Mesenchymal stem cell (in vitro differentiated cells and primary cell): ENCODE measurements at regions not wholly inside any gene's neighbourhood (a gene's known extent, or its start where the extent isn't known, plus 50 kb on each side); places are given as distances from the start of the nearest gene placed in this dataset.

Source experiments
- DNase-seq: peaks from one replicate; pipeline ENCODE4 v3.0.0-alpha.2; 2013
- H2AFZ ChIP-seq: one replicate; pipeline ENCODE4 v1.6.1; 2013; ENCODE audit warnings: low read depth, mild to moderate bottlenecking, control low read depth, inconsistent platforms, low read length, moderate library complexity
- H2AK5ac ChIP-seq: 2 replicates; pipeline ENCODE4 v1.6.1; 2013; ENCODE audit warnings: low read length, moderate library complexity, mild to moderate bottlenecking, inconsistent platforms; ENCODE audit not compliant: severe bottlenecking
- H2BK120ac ChIP-seq: one replicate; pipeline ENCODE4 v1.6.1; 2013; ENCODE audit warnings: low read depth, mild to moderate bottlenecking, inconsistent platforms, low read length, moderate library complexity
- H2BK12ac ChIP-seq, 2 experiments: one replicate each; pipeline ENCODE4 v1.6.1; 2013; ENCODE audit warnings: inconsistent platforms in 2 of 2, low read length in 2 of 2, mild to moderate bottlenecking in 2 of 2, moderate library complexity in 2 of 2, control low read depth in 1 of 2
- H2BK15ac ChIP-seq: one replicate; pipeline ENCODE4 v1.6.1; 2013; ENCODE audit warnings: mild to moderate bottlenecking, low read depth, inconsistent platforms; ENCODE audit not compliant: poor library complexity, severe bottlenecking
- H2BK5ac ChIP-seq: 2 replicates; pipeline ENCODE4 v1.6.1; 2013; ENCODE audit warnings: low read depth, mild to moderate bottlenecking, low read length, control low read depth, inconsistent platforms; ENCODE audit not compliant: poor library complexity, severe bottlenecking
- H3K14ac ChIP-seq, 2 experiments: one replicate each; pipeline ENCODE4 v1.6.1; 2013; ENCODE audit warnings: inconsistent platforms in 2 of 2, low read length in 2 of 2, control low read depth in 1 of 2, mild to moderate bottlenecking in 1 of 2, moderate library complexity in 1 of 2
- H3K18ac ChIP-seq, 2 experiments: one replicate each; pipeline ENCODE4 v1.6.1; 2013; ENCODE audit warnings: inconsistent platforms in 2 of 2, low read length in 2 of 2, control low read depth in 1 of 2, low read depth in 1 of 2, mild to moderate bottlenecking in 1 of 2
- H3K23ac ChIP-seq, 2 experiments: one replicate each; pipeline ENCODE4 v1.6.1; 2013; ENCODE audit warnings: inconsistent platforms in 2 of 2, low read length in 2 of 2, mild to moderate bottlenecking in 2 of 2, moderate library complexity in 2 of 2, control low read depth in 1 of 2
- H3K27ac ChIP-seq: 2 replicates; pipeline ENCODE4 v1.5.1; 2013; ENCODE audit warnings: mild to moderate bottlenecking, moderate library complexity, low read length, control low read depth, inconsistent platforms; ENCODE audit not compliant: poor library complexity, severe bottlenecking
- H3K27me3 ChIP-seq, 2 experiments: 2 replicates each; pipeline versions ENCODE4 v1.6.1 to v1.7.0; 2013; ENCODE audit warnings: low read length in 2 of 2, mild to moderate bottlenecking in 2 of 2, moderate library complexity in 2 of 2, control low read depth in 1 of 2, inconsistent platforms in 1 of 2; ENCODE audit not compliant: control insufficient read depth in 1 of 2, insufficient read depth in 1 of 2
- H3K36me3 ChIP-seq, 2 experiments: 2 replicates each; pipeline versions ENCODE4 v1.6.1 to v1.7.0; 2013; ENCODE audit warnings: low read length in 2 of 2, control low read depth in 1 of 2, inconsistent platforms in 1 of 2, low read depth in 1 of 2, mild to moderate bottlenecking in 1 of 2; ENCODE audit not compliant: insufficient read depth in 2 of 2, control insufficient read depth in 1 of 2
- H3K4ac ChIP-seq, 2 experiments: one replicate each; pipeline ENCODE4 v1.6.1; 2013; ENCODE audit warnings: inconsistent platforms in 2 of 2, low read length in 2 of 2, mild to moderate bottlenecking in 2 of 2, moderate library complexity in 2 of 2, control low read depth in 1 of 2, low read depth in 1 of 2
- H3K4me1 ChIP-seq: 2 replicates; pipeline ENCODE4 v1.6.1; 2013; ENCODE audit warnings: low read depth, low read length, control low read depth; ENCODE audit not compliant: control insufficient read depth, insufficient read depth
- H3K4me2 ChIP-seq: 2 replicates; pipeline ENCODE4 v1.6.1; 2013; ENCODE audit warnings: low read length, mild to moderate bottlenecking, inconsistent platforms; ENCODE audit not compliant: poor library complexity, severe bottlenecking
- H3K4me3 ChIP-seq, 2 experiments: 2 replicates each; pipeline versions ENCODE4 v1.5.1 to v1.7.0; 2013; ENCODE audit warnings: low read length in 2 of 2, mild to moderate bottlenecking in 2 of 2, control low read depth in 1 of 2, low read depth in 1 of 2; ENCODE audit not compliant: insufficient read depth in 1 of 2
- H3K79me1 ChIP-seq: replicated peaks from 2 replicates; pipeline ENCODE4 v1.6.1; 2013; ENCODE audit warnings: mild to moderate bottlenecking, control low read depth, low read length, inconsistent platforms; ENCODE audit not compliant: poor library complexity, severe bottlenecking
- H3K9ac ChIP-seq: 2 replicates; pipeline ENCODE4 v1.7.0; 2013; ENCODE audit warnings: mild to moderate bottlenecking, low read length, moderate library complexity
- H3K9me3 ChIP-seq: 2 replicates; pipeline ENCODE4 v1.7.0; 2013; ENCODE audit warnings: mild to moderate bottlenecking, low read length; ENCODE audit not compliant: control insufficient read depth
- H4K8ac ChIP-seq: one replicate; pipeline ENCODE4 v1.6.1; 2013; ENCODE audit warnings: inconsistent platforms, mild to moderate bottlenecking, low read length, moderate library complexity
- H4K91ac ChIP-seq: one replicate; pipeline ENCODE4 v1.6.1; 2013; ENCODE audit warnings: mild to moderate bottlenecking, low read length, inconsistent platforms
- WGBS: methylation state at CpG from one replicate; pipeline ENCODE4 v1.1.7; 2013; ENCODE audit warnings: mixed read lengths; 5-methylcytosine and 5-hydroxymethylcytosine counted together

DNA sequence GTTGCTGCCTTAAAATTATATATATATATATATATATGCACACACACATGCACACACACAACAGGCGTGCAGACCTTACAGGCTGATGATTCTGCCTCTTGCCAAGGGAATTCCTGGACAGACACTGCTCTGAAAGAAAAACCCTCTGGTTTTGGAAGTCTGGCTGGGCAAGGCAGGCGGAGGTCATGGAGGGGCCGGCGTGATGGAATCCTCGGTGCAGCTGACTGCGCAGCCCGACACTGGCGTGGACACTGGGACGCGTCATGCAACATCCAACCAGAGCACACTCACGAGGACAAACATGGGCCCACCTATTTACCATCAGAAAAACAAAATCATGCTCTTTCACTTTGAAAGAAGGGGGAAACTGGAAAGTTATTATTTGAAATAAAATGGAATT, 235.3 kb downstream of the ZNF516 start:
- H3K9me3 ChIP-seq = no peaks in the 10 kb centered on the region
- no peak for DNase-seq
- 98% methylated on average over 7 of the region's 11 CpGs for WGBS

DNA sequence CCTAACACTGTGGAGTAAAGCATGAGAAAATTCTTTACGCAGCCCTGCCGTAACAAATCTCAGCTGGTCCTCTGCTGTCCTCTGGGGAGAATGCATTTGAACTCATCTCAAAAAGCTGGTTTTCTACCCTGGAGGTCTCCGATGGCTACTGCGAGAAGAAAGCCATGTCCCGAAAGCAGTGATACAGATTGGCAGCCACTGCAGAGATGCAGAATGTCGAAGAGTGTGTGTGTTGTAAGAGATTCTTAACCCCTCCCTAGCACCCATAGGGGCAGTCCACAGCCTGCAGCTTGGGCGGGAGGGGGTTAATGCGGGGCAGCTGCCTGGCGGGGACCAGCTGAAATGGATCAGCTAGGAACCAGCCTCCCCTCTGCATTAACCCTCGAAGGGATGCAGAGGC, 235.9 kb downstream of the ZNF516 start:
- H4K91ac ChIP-seq = no peak overlapping the region
- no peaks in the 10 kb centered on the region for H3K4me1 ChIP-seq
- H3K36me3 ChIP-seq = no peaks in the 10 kb centered on the region
- H3K79me1 ChIP-seq = no peaks in the 10 kb centered on the region
- no peak overlapping the region for H2BK120ac ChIP-seq
- no peak overlapping the region for H2AFZ ChIP-seq
- no peaks in the 10 kb centered on the region for H3K9me3 ChIP-seq
- H2AK5ac ChIP-seq = no peak overlapping the region
- H2BK15ac ChIP-seq = no peak overlapping the region
- WGBS = 70% methylated on average over 7 of the region's 10 CpGs
- no peak overlapping the region for H3K14ac ChIP-seq
- H2BK5ac ChIP-seq = no peak overlapping the region
- no peak overlapping the region for H3K23ac ChIP-seq
- H3K9ac ChIP-seq = no peak overlapping the region
- H3K27me3 ChIP-seq = peaks cover 11 to 16% of the 10 kb centered on the region in 2 experiments
- no peak overlapping the region for H4K8ac ChIP-seq
- H2BK12ac ChIP-seq = no peak overlapping the region
- H3K18ac ChIP-seq = no peak overlapping the region
- no peak overlapping the region for H3K4me3 ChIP-seq
- DNase-seq = no peak
- no peak overlapping the region for H3K4ac ChIP-seq
- H3K4me2 ChIP-seq = no peak overlapping the region
- no peak overlapping the region for H3K27ac ChIP-seq

More for the DNA sequence above, 235.3 kb downstream of the ZNF516 start:
- Histone ChIP-seq H3K4ac (no peak overlapping the region), H2BK12ac (no peak overlapping the region), H3K27me3 (peaks cover 9 to 12% of the 10 kb centered on the region in 2 experiments), H3K4me1 (no peaks in the 10 kb centered on the region), H4K91ac (no peak overlapping the region), H3K9ac (no peak overlapping the region), H3K18ac (no peak overlapping the region), H3K27ac (no peak overlapping the region), H2BK15ac (no peak overlapping the region), H3K23ac (no peak overlapping the region), H2BK5ac (no peak overlapping the region), H3K4me3 (no peak overlapping the region), H2AFZ (no peak overlapping the region), H3K79me1 (no peaks in the 10 kb centered on the region), H2BK120ac (no peak overlapping the region), H3K36me3 (no peaks in the 10 kb centered on the region), H4K8ac (no peak overlapping the region), H3K4me2 (no peak overlapping the region), H2AK5ac (no peak overlapping the region), H3K14ac (no peak overlapping the region)

DNA sequence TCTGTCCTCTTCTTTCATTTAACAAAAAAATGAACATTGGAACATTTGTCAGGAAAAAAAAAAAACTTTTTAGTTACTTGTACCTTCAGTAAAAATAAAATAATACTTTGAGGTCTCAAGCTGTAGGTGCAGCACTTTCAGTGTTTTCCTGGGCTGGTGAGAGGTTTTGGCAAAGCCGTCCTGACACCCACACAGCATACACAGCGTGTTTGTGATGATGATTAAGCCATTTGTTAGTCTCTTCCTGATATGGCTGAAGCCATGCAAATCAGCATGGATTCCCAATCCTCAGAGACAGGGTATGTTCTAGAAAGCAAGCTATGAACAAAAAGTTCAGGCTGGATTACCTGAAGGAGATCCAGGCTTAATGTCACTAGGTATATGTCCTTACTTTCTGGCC, 236.8 kb downstream of the ZNF516 start:
- Histone ChIP-seq H3K27me3 (peaks cover 11 to 16% of the 10 kb centered on the region in 2 experiments), H2BK15ac (no peak overlapping the region), H2BK12ac (no peak overlapping the region), H2AFZ (no peak overlapping the region), H3K9ac (peak overlapping the region; percentile 15), H2BK120ac (no peak overlapping the region), H3K4me3 (no peak overlapping the region), H3K4me1 (no peaks in the 10 kb centered on the region), H2BK5ac (no peak overlapping the region), H3K23ac (no peak overlapping the region), H3K79me1 (no peaks in the 10 kb centered on the region), H3K27ac (no peak overlapping the region), H2AK5ac (no peak overlapping the region), H3K9me3 (no peaks in the 10 kb centered on the region), H3K4ac (no peak overlapping the region), H3K14ac (no peak overlapping the region), H3K18ac (no peak overlapping the region), H3K36me3 (no peaks in the 10 kb centered on the region), H4K8ac (no peak overlapping the region), H3K4me2 (no peak overlapping the region), H4K91ac (no peak overlapping the region)
- WGBS = 83% methylated on average over 2 of the region's 2 CpGs
- DNase-seq = no peak

DNA sequence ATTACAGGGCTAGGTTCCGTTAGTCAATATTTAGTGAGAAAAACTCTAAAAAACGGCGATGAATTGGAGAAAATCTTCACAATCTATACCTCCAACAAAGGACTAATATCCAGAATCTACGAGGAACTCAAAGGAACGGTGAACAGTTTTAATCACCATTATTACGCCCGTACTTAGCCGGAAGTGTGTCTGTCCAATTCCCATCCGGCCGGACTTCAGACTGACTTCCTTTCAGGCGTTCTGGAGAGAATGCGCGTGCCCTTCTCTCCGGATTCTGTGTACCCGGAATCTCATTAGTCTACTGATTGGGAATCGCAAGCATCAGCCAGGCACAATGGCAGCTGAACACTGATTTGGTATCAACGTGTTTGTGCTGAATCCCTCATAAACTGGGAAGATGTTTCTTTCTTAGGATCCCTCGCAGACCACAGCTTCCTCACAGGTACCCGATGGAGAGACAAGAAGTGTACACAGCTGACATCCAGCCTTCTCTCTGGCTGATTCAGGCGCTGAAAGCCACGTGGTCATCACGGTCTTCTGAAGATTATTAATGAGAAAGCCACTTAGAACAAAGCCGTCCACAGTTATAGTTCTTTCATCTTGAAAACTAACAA, 239.9 kb downstream of the ZNF516 start:
- Histone ChIP-seq H3K4me1 (no peaks in the 10 kb centered on the region), H2AFZ (no peak overlapping the region), H2BK12ac (no peak overlapping the region), H4K8ac (no peak overlapping the region), H3K9ac (no peak overlapping the region), H3K4ac (no peak overlapping the region), H4K91ac (no peak overlapping the region), H2BK120ac (no peak overlapping the region), H3K18ac (no peak overlapping the region), H3K79me1 (no peaks in the 10 kb centered on the region), H3K4me2 (no peak overlapping the region), H2BK15ac (no peak overlapping the region), H3K9me3 (no peaks in the 10 kb centered on the region), H3K14ac (no peak overlapping the region), H3K4me3 (no peak overlapping the region), H3K23ac (no peak overlapping the region), H3K27ac (no peak overlapping the region), H3K27me3 (peaks cover 11 to 16% of the 10 kb centered on the region in 2 experiments), H2BK5ac (no peak overlapping the region), H2AK5ac (no peak overlapping the region), H3K36me3 (no peaks in the 10 kb centered on the region)
- WGBS = 91% methylated on average over 22 of the region's 23 CpGs
- no peak for DNase-seq
